ENCODE measurements at regions not wholly inside any gene's neighbourhood (a gene's known extent, or its start where the extent isn't known, plus 50 kb on each side); places are given as distances from the start of the nearest gene placed in this dataset.
"Not testable (repeated sequence)": the region's sequence is repeated elsewhere in the genome, so short reads cannot be mapped to it uniquely, and the experiment has no call there.

GRCh38 chr3:13188975-13189374 lies 115.7 kb upstream of the IQSEC1 start:
- TF ChIP-seq, protein P1, sequence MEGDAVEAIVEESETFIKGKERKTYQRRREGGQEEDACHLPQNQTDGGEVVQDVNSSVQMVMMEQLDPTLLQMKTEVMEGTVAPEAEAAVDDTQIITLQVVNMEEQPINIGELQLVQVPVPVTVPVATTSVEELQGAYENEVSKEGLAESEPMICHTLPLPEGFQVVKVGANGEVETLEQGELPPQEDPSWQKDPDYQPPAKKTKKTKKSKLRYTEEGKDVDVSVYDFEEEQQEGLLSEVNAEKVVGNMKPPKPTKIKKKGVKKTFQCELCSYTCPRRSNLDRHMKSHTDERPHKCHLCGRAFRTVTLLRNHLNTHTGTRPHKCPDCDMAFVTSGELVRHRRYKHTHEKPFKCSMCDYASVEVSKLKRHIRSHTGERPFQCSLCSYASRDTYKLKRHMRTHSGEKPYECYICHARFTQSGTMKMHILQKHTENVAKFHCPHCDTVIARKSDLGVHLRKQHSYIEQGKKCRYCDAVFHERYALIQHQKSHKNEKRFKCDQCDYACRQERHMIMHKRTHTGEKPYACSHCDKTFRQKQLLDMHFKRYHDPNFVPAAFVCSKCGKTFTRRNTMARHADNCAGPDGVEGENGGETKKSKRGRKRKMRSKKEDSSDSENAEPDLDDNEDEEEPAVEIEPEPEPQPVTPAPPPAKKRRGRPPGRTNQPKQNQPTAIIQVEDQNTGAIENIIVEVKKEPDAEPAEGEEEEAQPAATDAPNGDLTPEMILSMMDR (IDR thresholded peaks at IDR 0.05; ENCODE audit: insufficient read depth, low read depth, low read length, missing control alignments), result no peak
- H3K4me3 ChIP-seq (ENCODE audit: low read length), result no peak overlapping the region
- DNase-seq (ENCODE audit: low read depth), result no peak

- TF ChIP-seq, protein P1 (IDR thresholded peaks at IDR 0.05; ENCODE audit: insufficient read depth, low read depth, low read length, missing control alignments), result no peak
- DNase-seq (ENCODE audit: low read depth), result no peak
- H3K4me3 ChIP-seq (ENCODE audit: low read length), result no peak overlapping the region
Observed at GRCh38 chr3:13188181-13188779, 115.1 kb upstream of the IQSEC1 start.

- DNase-seq (ENCODE audit: low read depth), result no peak
- TF ChIP-seq, protein P1 (IDR thresholded peaks at IDR 0.05; ENCODE audit: insufficient read depth, low read depth, low read length, missing control alignments), result no peak
- no peak overlapping the region for H3K4me3 ChIP-seq (ENCODE audit: low read length)
Observed at GRCh38 chr3:13187593-13187992, 114.4 kb upstream of the IQSEC1 start.

DNA sequence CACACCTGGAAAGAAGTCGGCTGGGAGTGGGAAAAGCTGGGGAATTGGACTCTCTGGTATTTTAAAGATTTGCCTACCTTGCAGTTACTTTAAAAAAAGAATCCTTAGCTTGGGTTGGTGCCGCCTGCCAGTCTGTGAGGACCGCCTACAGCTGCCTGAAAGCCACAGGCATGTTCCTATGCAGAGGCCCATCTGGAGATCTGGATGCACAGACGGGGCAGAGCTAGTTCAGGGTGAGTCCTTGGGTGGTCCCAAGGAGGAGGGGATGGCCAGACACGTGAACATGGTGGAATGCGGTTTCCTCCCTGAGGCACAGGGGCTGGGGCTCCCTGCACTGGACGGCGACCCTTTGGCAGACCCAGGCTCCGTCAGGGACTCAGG lies 113.2 kb upstream of the IQSEC1 start:
- H3K4me3 ChIP-seq (ENCODE audit: low read length), result no peak overlapping the region
- TF ChIP-seq, protein P1 (IDR thresholded peaks at IDR 0.05; ENCODE audit: insufficient read depth, low read depth, low read length, missing control alignments), result no peak
- DNase-seq (ENCODE audit: low read depth), result no peak

DNA sequence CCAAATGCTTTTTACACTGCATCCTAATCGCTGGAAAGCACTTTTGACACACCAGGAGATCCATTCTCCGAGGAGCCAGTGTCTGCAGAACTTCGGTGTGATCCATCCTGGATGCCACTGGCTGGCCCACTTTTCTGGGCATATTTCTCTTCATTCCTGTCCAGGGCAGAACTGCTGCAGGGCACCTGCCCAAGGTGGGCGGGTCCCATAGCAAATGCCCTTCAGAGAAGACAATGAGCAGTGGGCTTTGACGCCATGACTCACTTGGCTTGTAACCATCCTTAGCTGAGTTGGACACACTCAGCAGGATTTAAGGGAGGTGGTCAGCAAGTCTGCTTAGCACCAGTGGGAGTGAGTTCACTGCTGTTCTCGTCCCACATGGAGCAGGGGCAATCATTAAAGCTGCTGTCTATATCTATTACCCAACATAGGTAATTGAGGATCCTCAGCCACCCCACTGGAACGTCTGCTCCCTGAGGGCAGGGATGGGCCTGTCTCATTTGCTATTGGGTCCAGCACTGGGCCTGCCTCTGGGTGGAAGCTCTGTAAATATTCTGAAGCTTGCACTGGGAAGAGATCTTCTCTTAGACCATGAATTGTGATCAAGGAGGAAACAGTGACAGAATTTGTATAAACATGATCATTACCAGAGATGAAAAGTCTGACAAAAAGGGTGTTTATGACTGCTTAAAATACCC lies 112.7 kb upstream of the IQSEC1 start:
- no peak overlapping the region for H3K4me3 ChIP-seq (ENCODE audit: low read length)
- DNase-seq (ENCODE audit: low read depth), result no peak
- TF ChIP-seq, protein P1 (IDR thresholded peaks at IDR 0.05; ENCODE audit: insufficient read depth, low read depth, low read length, missing control alignments), result no peak

DNA sequence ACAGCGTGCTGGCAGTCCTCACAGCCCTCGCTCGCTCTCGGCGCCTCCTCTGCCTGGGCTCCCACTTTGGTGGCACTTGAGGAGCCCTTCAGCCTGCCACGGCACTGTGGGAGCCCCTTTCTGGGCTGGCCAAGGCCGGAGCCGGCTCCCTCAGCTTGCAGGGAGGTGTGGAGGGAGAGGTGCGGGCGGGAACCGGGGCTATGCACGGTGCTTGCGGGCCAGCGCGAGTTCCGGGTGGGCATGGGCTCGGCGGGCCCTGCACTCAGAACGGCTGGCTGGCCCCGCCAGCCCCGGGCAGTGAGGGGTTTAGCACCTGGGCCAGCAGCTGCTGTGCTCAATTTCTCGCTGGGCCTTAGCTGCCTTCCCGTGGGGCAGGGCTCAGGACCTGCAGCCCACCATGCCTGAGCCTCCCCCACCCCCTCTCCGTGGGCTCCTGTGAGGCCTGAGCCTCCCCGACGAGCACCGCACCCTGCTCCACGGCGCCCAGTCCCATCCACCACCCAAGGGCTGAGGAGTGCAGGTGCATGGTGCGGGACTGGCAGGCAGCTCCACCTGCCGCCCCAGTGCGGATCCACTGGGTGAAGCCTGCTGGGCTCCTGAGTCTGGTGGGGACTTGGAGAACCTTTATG lies 106.5 kb upstream of the IQSEC1 start:
- H3K4me3 ChIP-seq (ENCODE audit: low read length); DNase-seq (ENCODE audit: low read depth): not testable (repeated sequence)

DNA sequence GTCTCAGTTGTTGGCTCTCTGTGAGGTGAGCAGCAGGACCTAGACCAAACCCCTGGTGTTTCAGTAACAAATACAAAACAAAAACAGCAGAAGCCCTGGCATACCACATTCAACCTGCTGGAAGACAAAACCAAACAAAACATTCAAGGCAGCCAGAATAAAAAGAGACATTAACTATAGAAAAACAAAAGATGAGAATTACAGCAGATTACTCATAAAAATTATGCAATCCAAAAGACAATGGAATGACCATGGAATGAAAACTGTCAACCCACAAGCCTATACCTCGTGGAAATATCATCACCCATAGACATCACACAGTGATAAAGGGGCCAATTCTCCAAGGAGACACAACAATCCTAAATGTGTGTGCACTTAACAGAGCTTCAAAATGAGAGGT lies 106.0 kb upstream of the IQSEC1 start:
- DNase-seq (ENCODE audit: low read depth), result no peak
- TF ChIP-seq, protein P1 (IDR thresholded peaks at IDR 0.05; ENCODE audit: insufficient read depth, low read depth, low read length, missing control alignments), result no peak
- no peak overlapping the region for H3K4me3 ChIP-seq (ENCODE audit: low read length)
